Skeletal muscle cell (primary cell): ENCODE measurements at regions not wholly inside any gene's neighbourhood (a gene's known extent, or its start where the extent isn't known, plus 50 kb on each side); places are given as distances from the start of the nearest gene placed in this dataset.
"Not testable (repeated sequence)": the region's sequence is repeated elsewhere in the genome, so short reads cannot be mapped to it uniquely, and the experiment has no call there.

ENCODE experiments used
- DNase-seq: peaks from one replicate; pipeline ENCODE4 v3.0.0-alpha.2; 2010; ENCODE audit warnings: low read depth
- H3K4me3 ChIP-seq: 2 replicates; pipeline ENCODE4 v1.5.1; 2011; ENCODE audit warnings: low read depth, mild to moderate bottlenecking, control low read depth, low read length, moderate library complexity

GRCh38 chr1:116847688-116848531, 61.8 kb upstream of the PTGFRN start:
- no peak for DNase-seq
- no peak overlapping the region for H3K4me3 ChIP-seq

- no peak overlapping the region for H3K4me3 ChIP-seq
- no peak for DNase-seq
Observed at GRCh38 chr1:116850436-116850835, 59.3 kb upstream of the PTGFRN start.

- not testable (repeated sequence) for H3K4me3 ChIP-seq, DNase-seq
Observed at GRCh38 chr1:116851189-116851588, 58.5 kb upstream of the PTGFRN start.

DNA sequence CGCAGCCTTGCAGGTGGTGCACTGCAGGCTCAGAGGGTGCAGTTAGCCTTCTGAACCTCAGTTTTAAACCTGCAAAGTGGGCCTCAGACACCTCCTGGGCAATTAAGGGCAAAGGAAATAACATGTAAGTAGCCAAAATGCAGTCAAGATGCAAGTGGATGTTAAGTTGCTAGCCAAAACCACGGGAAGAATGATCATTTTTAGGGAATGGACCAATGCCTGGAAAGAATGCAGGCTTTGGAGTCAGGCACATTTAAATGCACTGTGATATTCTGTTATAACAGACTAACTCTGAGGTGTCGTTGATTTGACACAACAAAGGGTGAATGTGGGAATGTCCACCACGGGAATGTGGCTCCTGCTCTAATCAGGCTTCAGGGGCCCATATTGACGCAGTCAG, 57.9 kb upstream of the PTGFRN start:
- no peak for DNase-seq
- H3K4me3 ChIP-seq = no peak overlapping the region

GRCh38 chr1:116852367-116852766, 57.3 kb upstream of the PTGFRN start:
- no peak for DNase-seq
- no peak overlapping the region for H3K4me3 ChIP-seq

GRCh38 chr1:116852910-116853309, 56.8 kb upstream of the PTGFRN start:
- DNase-seq = no peak
- H3K4me3 ChIP-seq = no peak overlapping the region

- DNase-seq = peak; percentile 88
- H3K4me3 ChIP-seq = no peak overlapping the region
Observed at GRCh38 chr1:116853680-116854402, 55.9 kb upstream of the PTGFRN start.

DNA sequence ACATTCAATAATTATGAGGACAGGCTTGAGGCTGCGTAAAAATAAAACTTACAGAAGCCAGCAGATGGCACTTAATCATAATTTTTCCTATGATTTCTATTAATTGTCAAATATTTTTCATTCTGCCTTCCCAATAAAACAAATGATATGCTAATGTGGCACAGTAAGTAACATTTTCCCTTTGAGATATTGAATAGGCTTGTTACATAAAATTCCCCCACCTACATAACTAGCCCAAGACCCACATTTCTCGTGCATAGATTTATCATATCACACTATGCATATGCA, 55.4 kb upstream of the PTGFRN start:
- no peak for DNase-seq
- no peak overlapping the region for H3K4me3 ChIP-seq

DNA sequence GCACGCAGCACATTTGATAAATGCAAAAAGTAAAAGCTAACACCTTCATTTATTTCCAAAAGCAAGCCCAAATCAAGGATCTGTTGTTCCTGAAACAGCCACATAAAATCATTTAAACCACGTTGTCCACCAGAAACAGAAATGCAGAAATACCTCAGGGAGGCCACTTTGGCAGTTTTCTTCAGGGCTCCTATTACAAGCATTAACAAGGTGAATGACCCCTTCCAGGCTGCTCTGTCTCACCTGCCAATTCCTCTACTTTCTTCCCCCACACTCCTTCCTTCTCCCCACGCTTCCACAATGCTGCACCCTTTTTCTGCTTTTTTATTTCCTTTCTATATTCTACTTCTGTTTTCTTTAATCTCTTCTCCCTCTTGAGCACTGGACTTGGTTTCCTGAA, 55.0 kb upstream of the PTGFRN start:
- DNase-seq = no peak
- H3K4me3 ChIP-seq = no peak overlapping the region

GRCh38 chr1:116855191-116855619, 54.5 kb upstream of the PTGFRN start:
- DNase-seq = no peak

DNA sequence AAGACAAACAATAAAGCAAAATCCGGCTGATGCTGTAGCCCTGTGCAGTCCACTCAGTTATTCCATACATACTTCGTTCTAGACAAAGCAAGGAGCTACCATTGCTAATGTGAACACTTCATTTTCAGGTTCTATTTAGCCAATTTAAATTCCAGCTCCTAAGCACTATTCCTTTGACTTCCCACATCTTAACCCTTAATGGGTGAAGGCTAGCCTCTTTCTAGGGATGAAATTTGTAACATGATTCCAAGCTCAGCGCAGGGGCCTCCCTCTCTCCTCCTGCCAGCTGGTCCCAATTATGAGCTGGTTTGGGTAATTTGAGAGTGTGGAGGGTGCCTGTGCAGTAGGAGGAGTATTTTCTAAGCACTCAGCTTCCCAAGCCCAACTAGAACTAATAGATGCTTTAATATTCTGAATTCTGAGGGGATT, 53.9 kb upstream of the PTGFRN start:
- H3K4me3 ChIP-seq = no peak overlapping the region
- DNase-seq = no peak

More at GRCh38 chr1:116855191-116855619, 54.5 kb upstream of the PTGFRN start:
- H3K4me3 ChIP-seq = no peak overlapping the region

- H3K4me3 ChIP-seq = no peak overlapping the region
- no peak for DNase-seq
Observed at GRCh38 chr1:116856312-116856711, 53.4 kb upstream of the PTGFRN start.

- no peak overlapping the region for H3K4me3 ChIP-seq
- no peak for DNase-seq
Observed at GRCh38 chr1:116857092-116857491, 52.6 kb upstream of the PTGFRN start.
